ENCODE measurements at regions not wholly inside any gene's neighbourhood (a gene's known extent, or its start where the extent isn't known, plus 50 kb on each side); places are given as distances from the start of the nearest gene placed in this dataset.
"Not testable (repeated sequence)": the region's sequence is repeated elsewhere in the genome, so short reads cannot be mapped to it uniquely, and the experiment has no call there.

GRCh38 chr2:41294331-41294730, 753.5 kb upstream of the PKDCC start:
- DNase-seq (ENCODE audit: low read depth in 2 of 2), result no peak

GRCh38 chr2:41313082-41313481, 734.7 kb upstream of the PKDCC start:
- DNase-seq (ENCODE audit: low read depth in 2 of 2), result no peak

- no peak for DNase-seq (ENCODE audit: low read depth in 2 of 2)
Measured at GRCh38 chr2:41314511-41315070, 733.2 kb upstream of the PKDCC start.

GRCh38 chr2:41319437-41319836, 728.4 kb upstream of the PKDCC start:
- DNase-seq (ENCODE audit: low read depth in 2 of 2), result no peak

GRCh38 chr2:41320491-41320890, 727.3 kb upstream of the PKDCC start:
- DNase-seq (ENCODE audit: low read depth in 2 of 2), result no peak

- DNase-seq (ENCODE audit: low read depth in 2 of 2), result no peak
Measured at GRCh38 chr2:41321351-41321750, 726.5 kb upstream of the PKDCC start.

GRCh38 chr2:41326851-41327250, 721.0 kb upstream of the PKDCC start:
- no peak for DNase-seq (ENCODE audit: low read depth in 2 of 2)

GRCh38 chr2:41329040-41329439, 718.8 kb upstream of the PKDCC start:
- no peak for DNase-seq (ENCODE audit: low read depth in 2 of 2)

GRCh38 chr2:41334159-41334558, 713.7 kb upstream of the PKDCC start:
- no peak for DNase-seq (ENCODE audit: low read depth in 2 of 2)

GRCh38 chr2:41335573-41335972, 712.2 kb upstream of the PKDCC start:
- not testable (repeated sequence) for DNase-seq (ENCODE audit: low read depth in 2 of 2)

GRCh38 chr2:41337956-41338355, 709.9 kb upstream of the PKDCC start:
- DNase-seq (ENCODE audit: low read depth in 2 of 2), result no peak

- DNase-seq (ENCODE audit: low read depth in 2 of 2), result no peak
Measured at GRCh38 chr2:41344529-41344928, 703.3 kb upstream of the PKDCC start.

GRCh38 chr2:41353060-41353459, 694.8 kb upstream of the PKDCC start:
- no peak for DNase-seq (ENCODE audit: low read depth in 2 of 2)

GRCh38 chr2:41355794-41356193, 692.0 kb upstream of the PKDCC start:
- DNase-seq (ENCODE audit: low read depth in 2 of 2), result no peak

- no peak for DNase-seq (ENCODE audit: low read depth in 2 of 2)
Measured at GRCh38 chr2:41364842-41365241, 683.0 kb upstream of the PKDCC start.

GRCh38 chr2:41375901-41376300, 671.9 kb upstream of the PKDCC start:
- no peak for DNase-seq (ENCODE audit: low read depth in 2 of 2)

GRCh38 chr2:41377837-41378236, 670.0 kb upstream of the PKDCC start:
- DNase-seq (ENCODE audit: low read depth in 2 of 2), result no peak

- DNase-seq (ENCODE audit: low read depth in 2 of 2), result no peak
Measured at GRCh38 chr2:41378420-41378819, 669.4 kb upstream of the PKDCC start.

GRCh38 chr2:41379496-41380221, 668.2 kb upstream of the PKDCC start:
- no peak for DNase-seq (ENCODE audit: low read depth in 2 of 2)

- no peak for DNase-seq (ENCODE audit: low read depth in 2 of 2)
Measured at GRCh38 chr2:41381701-41382100, 666.1 kb upstream of the PKDCC start.

GRCh38 chr2:41387519-41387918, 660.3 kb upstream of the PKDCC start:
- DNase-seq (ENCODE audit: low read depth in 2 of 2), result no peak

- no peak for DNase-seq (ENCODE audit: low read depth in 2 of 2)
Measured at GRCh38 chr2:41393621-41394020, 654.2 kb upstream of the PKDCC start.

- no peak for DNase-seq (ENCODE audit: low read depth in 2 of 2)
Measured at GRCh38 chr2:41394541-41394940, 653.3 kb upstream of the PKDCC start.

GRCh38 chr2:41395692-41396091, 652.1 kb upstream of the PKDCC start:
- DNase-seq (ENCODE audit: low read depth in 2 of 2), result no peak
